Loucy (cell line): ENCODE measurements at regions not wholly inside any gene's neighbourhood (a gene's known extent, or its start where the extent isn't known, plus 50 kb on each side); places are given as distances from the start of the nearest gene placed in this dataset.

Experiments used
- H2AFZ ChIP-seq: fragments of 200-600 bp; sonication (generic); 2 replicates; pipeline ENCODE4 v1.6.0; 2016; ENCODE audit warnings: antibody characterized with exemption, mild to moderate bottlenecking, low read length, moderate library complexity
- H3F3A ChIP-seq: fragments of 200-600 bp; 2 replicates; pipeline ENCODE4 v1.6.0; 2016; ENCODE audit warnings: antibody characterized with exemption, low read depth, mild to moderate bottlenecking
- H3K27me3 ChIP-seq: fragments of 200-600 bp; sonication (generic); 2 replicates; pipeline ENCODE4 v1.6.1; 2014; ENCODE audit warnings: low read length, mild to moderate bottlenecking; ENCODE audit not compliant: insufficient read depth, poor library complexity, severe bottlenecking
- H3K36me3 ChIP-seq: fragments of 200-600 bp; sonication (generic); 2 replicates; pipeline ENCODE4 v1.6.1; 2016; ENCODE audit warnings: low read length; ENCODE audit not compliant: insufficient read depth
- H3K4me1 ChIP-seq: fragments of 200-600 bp; sonication (generic); 2 replicates; pipeline ENCODE4 v1.5.1; 2014; ENCODE audit warnings: low read length, mild to moderate bottlenecking; ENCODE audit not compliant: insufficient read depth, poor library complexity, severe bottlenecking
- H3K4me2 ChIP-seq: fragments of 200-600 bp; sonication (generic); 2 replicates; pipeline ENCODE4 v1.6.0; 2014; ENCODE audit warnings: antibody characterized with exemption, low read length, low read depth, mild to moderate bottlenecking; ENCODE audit not compliant: poor library complexity, severe bottlenecking
- H3K4me3 ChIP-seq: fragments of 200-600 bp; sonication (generic); 2 replicates; pipeline ENCODE4 v1.5.1; 2014; ENCODE audit warnings: low read length, mild to moderate bottlenecking, mixed read lengths; ENCODE audit not compliant: poor library complexity, severe bottlenecking
- H3K79me2 ChIP-seq: fragments of 200-600 bp; sonication (generic); 2 replicates; pipeline ENCODE4 v1.6.1; 2014; ENCODE audit warnings: low read length; ENCODE audit not compliant: insufficient read depth
- H3K9ac ChIP-seq: fragments of 200-600 bp; sonication (generic); 2 replicates; pipeline ENCODE4 v1.6.0; 2014; ENCODE audit warnings: mild to moderate bottlenecking, low read depth, low read length, moderate library complexity; ENCODE audit not compliant: poor library complexity, severe bottlenecking
- H3K9me2 ChIP-seq: fragments of 200-600 bp; sonication (generic); replicated peaks from 2 replicates; pipeline ENCODE4 v1.6.1; 2016; ENCODE audit warnings: low read depth, low read length, mixed read lengths
- H3K9me3 ChIP-seq: fragments of 200-600 bp; sonication (generic); 2 replicates; pipeline ENCODE4 v1.6.1; 2014; ENCODE audit warnings: mild to moderate bottlenecking, antibody characterized with exemption, low read length, low read depth; ENCODE audit not compliant: insufficient read depth
- H4K20me1 ChIP-seq: fragments of 200-600 bp; sonication (generic); 2 replicates; pipeline ENCODE4 v1.6.0; 2014; ENCODE audit warnings: antibody characterized with exemption, low read length, mild to moderate bottlenecking; ENCODE audit not compliant: insufficient read depth, poor library complexity, severe bottlenecking
- EZH2phosphoT487 ChIP-seq: fragments of 200-600 bp; IDR thresholded peaks from 2 replicates; pipeline ENCODE4 v1.6.1; 2018; ENCODE audit warnings: antibody characterized with exemption, mild to moderate bottlenecking, moderate library complexity, borderline replicate concordance
- TF ChIP-seq, protein P1 (sequence below): fragments of 200-600 bp; sonication (generic); conservative IDR thresholded peaks from 2 replicates; pipeline ENCODE4 v1.5.1; 2014; ENCODE audit warnings: mild to moderate bottlenecking, antibody characterized with exemption, low read length

- Histone ChIP-seq H2AFZ (no peak overlapping the region), H3K27me3 (no peaks in the 10 kb centered on the region), H3K36me3 (no peaks in the 10 kb centered on the region), H3F3A (no peaks in the 10 kb centered on the region), H4K20me1 (no peaks in the 10 kb centered on the region), H3K9ac (no peak overlapping the region), H3K4me3 (no peak overlapping the region), H3K79me2 (no peaks in the 10 kb centered on the region), H3K9me2 (no peaks in the 10 kb centered on the region), H3K4me2 (no peak overlapping the region), H3K9me3 (no peaks in the 10 kb centered on the region), H3K4me1 (no peaks in the 10 kb centered on the region)
- TF ChIP-seq, protein P1, sequence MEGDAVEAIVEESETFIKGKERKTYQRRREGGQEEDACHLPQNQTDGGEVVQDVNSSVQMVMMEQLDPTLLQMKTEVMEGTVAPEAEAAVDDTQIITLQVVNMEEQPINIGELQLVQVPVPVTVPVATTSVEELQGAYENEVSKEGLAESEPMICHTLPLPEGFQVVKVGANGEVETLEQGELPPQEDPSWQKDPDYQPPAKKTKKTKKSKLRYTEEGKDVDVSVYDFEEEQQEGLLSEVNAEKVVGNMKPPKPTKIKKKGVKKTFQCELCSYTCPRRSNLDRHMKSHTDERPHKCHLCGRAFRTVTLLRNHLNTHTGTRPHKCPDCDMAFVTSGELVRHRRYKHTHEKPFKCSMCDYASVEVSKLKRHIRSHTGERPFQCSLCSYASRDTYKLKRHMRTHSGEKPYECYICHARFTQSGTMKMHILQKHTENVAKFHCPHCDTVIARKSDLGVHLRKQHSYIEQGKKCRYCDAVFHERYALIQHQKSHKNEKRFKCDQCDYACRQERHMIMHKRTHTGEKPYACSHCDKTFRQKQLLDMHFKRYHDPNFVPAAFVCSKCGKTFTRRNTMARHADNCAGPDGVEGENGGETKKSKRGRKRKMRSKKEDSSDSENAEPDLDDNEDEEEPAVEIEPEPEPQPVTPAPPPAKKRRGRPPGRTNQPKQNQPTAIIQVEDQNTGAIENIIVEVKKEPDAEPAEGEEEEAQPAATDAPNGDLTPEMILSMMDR, result no peak
- TF ChIP-seq EZH2phosphoT487, result no peak
These were observed 257.6 kb downstream of the GRB14 start for GRCh38 chr2:164363646-164364045.

DNA sequence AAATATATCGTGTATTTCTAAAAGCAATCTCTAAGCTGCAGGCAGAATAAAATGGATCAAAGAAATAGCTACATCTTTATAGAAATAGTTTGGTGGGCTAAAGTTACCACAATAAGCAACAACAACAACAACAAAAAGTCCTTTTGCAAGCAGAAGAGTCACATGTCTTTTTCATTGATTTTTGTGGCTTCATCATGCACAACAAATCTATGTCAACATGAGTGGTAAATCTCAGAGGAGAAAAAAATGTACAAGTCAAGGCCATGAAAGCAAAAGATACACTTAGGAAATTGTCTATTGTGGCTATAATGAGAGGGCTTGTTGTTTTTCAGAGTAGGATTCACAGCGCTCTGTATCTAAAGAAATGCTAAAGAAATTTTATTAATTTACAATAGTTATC lies 269.7 kb downstream of the GRB14 start:
- Histone ChIP-seq H3K9me3 (no peaks in the 10 kb centered on the region), H3K4me1 (no peaks in the 10 kb centered on the region), H3K4me2 (no peak overlapping the region), H4K20me1 (no peaks in the 10 kb centered on the region), H3K27me3 (no peaks in the 10 kb centered on the region), H3K4me3 (no peak overlapping the region), H3K36me3 (no peaks in the 10 kb centered on the region), H3K79me2 (no peaks in the 10 kb centered on the region), H3F3A (no peaks in the 10 kb centered on the region), H2AFZ (no peak overlapping the region), H3K9me2 (no peaks in the 10 kb centered on the region), H3K9ac (no peak overlapping the region)
- TF ChIP-seq EZH2phosphoT487, result no peak
- TF ChIP-seq, protein P1, result no peak

GRCh38 chr2:164335947-164336346 lies 285.3 kb downstream of the GRB14 start:
- no peak for TF ChIP-seq EZH2phosphoT487
- TF ChIP-seq, protein P1, result no peak
- H3K4me2 ChIP-seq, result no peak overlapping the region
- H3K79me2 ChIP-seq, result no peaks in the 10 kb centered on the region
- no peaks in the 10 kb centered on the region for H3K36me3 ChIP-seq
- no peaks in the 10 kb centered on the region for H3K4me1 ChIP-seq
- H3K9me2 ChIP-seq, result no peaks in the 10 kb centered on the region
- H4K20me1 ChIP-seq, result no peaks in the 10 kb centered on the region
- no peaks in the 10 kb centered on the region for H3K27me3 ChIP-seq
- no peaks in the 10 kb centered on the region for H3F3A ChIP-seq
- no peaks in the 10 kb centered on the region for H3K9me3 ChIP-seq
- no peak overlapping the region for H3K9ac ChIP-seq
- no peak overlapping the region for H2AFZ ChIP-seq
- no peak overlapping the region for H3K4me3 ChIP-seq
